ENCODE measurements at regions not wholly inside any gene's neighbourhood (a gene's known extent, or its start where the extent isn't known, plus 50 kb on each side); places are given as distances from the start of the nearest gene placed in this dataset.
"Not testable (repeated sequence)": the region's sequence is repeated elsewhere in the genome, so short reads cannot be mapped to it uniquely, and the experiment has no call there.

DNA sequence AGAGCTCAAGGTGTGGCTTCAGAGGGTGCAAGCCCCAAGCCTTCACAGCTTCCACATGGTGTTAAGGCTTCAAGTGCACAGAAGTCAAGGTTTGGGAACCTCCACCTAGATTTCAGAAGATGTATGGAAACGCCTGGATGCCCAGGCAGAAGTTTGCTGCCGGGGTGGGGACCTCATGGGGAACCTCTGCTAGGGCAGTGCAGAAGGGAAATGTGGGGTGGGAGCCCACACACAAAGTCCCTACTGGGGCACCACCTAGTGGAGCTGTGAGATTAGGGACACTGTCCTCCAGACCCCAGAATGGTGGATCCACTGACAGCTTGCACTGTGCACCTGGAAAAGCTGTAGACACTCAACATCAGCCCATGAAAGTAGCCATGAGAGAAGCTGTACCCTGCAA lies 99.6 kb upstream of the CLEC14A start:
- not testable (repeated sequence) for DNase-seq (ENCODE audit: low spot score); FAIRE-seq

- FAIRE-seq (no peak), DNase-seq (ENCODE audit: low spot score) (no peak)
Observed at GRCh38 chr14:38350102-38350501, 94.2 kb upstream of the CLEC14A start.

DNA sequence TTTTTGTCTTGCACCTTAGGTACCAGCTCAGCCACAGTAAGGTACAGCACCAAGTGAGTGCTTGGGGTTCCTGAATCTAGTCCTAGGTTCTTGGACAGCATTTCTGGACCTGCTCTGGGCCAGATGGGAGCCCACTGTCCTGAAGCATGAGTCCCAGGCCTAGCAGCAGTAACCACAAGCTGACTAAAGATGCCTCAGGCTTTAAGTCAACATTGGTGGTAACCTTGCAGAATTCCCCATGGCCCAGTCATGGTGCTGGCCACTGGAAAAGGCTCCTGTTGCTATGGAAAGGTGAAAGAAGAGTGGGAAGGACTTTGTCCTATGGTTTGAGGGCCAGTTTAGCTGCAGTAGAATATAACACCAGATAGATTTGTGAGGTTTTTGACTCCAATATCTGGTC lies 86.9 kb upstream of the CLEC14A start:
- no peak for FAIRE-seq
- peak; percentile 72 for DNase-seq (ENCODE audit: low spot score)

DNA sequence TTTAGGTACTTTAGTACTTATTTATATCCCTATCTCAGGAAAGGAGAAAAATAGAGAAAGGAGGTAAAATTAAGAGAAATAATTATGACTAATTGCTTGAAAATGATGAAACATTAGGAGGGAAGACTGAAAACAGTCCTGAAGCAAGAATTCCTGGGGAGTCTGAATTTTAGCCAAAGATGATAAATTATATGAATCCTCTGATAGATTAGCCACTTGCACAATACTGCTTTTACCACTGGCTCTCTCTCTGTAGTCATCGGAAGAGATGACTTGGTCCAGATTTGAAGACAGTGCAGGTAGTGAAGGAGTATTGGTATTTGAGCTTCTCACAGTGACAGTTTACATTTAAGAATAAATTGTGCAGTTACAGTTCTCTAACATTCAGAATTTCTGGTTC lies 83.8 kb upstream of the CLEC14A start:
- DNase-seq (ENCODE audit: low spot score): no peak
- FAIRE-seq: no peak

DNA sequence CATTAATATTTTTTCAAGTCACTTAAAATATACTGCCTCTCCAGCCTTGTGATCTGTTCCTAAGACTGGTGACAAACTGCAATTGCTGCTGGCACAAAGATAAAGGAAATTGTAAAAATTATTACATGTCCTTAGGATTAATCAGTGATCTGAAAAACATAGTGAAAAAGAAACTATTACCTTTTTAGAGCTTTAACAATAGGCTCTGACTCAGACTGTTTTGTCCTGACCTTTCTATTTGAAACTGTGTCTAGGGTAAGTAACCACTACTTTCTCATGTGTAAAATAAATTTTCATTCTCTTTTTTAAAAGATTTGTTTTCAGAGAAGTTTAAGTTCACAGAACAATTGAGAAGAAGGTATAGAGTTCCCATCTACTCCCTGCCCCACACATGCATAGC lies 80.4 kb upstream of the CLEC14A start:
- no peak for DNase-seq (ENCODE audit: low spot score)
- FAIRE-seq: no peak

- DNase-seq (ENCODE audit: low spot score): no peak
- FAIRE-seq: no peak
Observed at GRCh38 chr14:38330275-38330674, 74.4 kb upstream of the CLEC14A start.

- FAIRE-seq (no peak), DNase-seq (ENCODE audit: low spot score) (no peak)
Observed at GRCh38 chr14:38329246-38329645, 73.4 kb upstream of the CLEC14A start.

DNA sequence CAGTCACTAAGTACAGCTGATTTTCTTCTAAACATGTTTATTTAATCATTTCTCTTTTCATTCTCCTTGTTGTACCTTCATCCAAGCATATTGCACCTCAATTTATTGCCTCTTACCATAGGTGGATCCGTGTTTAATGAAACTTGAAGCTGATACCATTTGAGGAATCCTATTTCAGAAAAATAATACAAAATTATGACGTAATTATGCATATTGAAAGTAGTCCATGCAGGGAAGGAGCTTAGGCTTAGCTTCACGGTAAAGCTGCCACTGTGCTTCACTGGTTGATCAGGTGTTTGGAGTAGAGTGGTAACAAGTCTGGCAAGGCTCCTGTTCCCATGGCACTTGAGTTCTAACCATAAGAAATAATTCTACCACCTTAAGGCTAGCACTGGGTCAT lies 61.0 kb upstream of the CLEC14A start:
- no peak for FAIRE-seq
- DNase-seq (ENCODE audit: low spot score): no peak

DNA sequence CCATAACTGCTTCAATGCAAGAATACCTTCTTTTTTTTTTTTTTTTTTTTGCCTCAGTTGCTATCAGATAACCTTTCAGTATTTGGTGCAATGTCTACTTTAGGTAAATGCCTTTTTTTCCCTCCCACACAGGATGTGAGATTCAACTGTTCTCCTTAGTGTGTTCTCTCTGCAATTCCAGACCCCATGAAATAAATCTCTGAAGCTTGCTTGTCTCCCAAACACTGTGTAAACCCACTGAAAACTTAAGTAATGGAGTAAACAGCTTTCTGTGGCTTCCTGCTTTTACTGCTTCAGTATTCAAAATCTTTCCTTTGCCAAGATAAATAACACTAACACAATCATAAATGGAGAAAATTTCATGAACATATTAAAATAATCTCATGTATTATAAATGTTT lies 55.8 kb upstream of the CLEC14A start:
- DNase-seq (ENCODE audit: low spot score): no peak
- FAIRE-seq: no peak

DNA sequence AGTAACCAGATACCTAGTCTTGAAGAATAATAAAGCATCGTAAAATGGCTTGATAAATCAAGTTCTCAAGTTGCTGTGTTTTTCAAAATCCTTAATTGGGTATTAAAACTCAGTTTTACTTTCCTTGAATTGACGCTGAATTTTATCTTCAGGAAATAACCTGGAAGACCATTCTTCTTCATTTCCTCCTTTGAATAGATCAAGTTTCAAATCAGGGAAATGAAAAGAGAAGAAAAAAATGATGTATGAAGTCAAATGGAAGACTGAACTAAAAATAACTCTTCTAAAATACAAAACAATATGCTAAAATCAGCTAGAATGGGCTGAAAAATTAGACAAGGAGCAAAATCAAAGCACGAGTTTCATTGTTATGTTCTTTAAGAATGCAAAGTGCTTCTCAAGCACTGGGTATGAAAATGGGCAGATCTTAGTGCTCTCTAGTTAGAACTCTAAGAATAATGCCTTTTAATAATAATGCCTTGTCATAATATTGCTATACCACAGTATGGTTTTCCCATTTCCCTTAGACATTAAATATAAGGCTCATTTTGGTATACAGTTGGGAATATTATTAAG lies 54.6 kb upstream of the CLEC14A start:
- no peak for FAIRE-seq
- DNase-seq (ENCODE audit: low spot score): no peak

DNA sequence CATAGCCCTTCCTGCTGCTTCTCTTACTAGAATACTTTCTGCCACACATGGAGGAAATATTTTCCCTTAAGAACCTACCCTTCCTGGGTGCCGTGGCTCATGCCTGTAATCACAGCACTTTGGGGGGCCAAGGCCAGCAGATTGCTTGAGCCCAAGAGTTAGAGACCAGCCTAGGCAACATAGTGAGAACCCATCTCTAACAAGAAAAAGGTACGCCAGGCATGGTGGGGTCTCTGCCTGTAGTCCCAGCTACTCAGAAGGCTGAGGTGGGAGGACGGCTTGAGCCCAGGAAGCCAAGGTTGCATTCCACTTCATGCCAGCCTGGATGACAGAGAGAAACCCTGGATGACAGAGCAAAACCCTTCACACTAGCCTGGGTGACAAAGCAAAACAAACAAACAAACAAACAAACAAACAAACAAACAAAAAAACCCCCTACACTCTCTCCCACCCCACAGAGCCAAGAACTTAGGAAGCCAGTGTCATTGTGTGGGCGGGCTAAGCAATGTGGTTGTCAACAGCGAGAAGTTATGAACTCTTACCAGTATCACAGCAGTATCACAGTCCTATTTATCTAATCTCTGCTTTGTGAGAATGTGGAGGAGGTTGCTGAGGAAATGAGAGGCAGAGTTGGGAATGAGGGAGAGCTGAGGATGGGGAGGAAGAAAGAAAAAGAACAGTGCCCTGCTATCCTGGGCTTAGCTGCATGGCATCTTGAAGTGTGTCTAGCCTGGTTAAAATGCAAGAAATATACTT lies 53.8 kb upstream of the CLEC14A start:
- no peak for FAIRE-seq

More for the DNA sequence above, 53.8 kb upstream of the CLEC14A start:
- DNase-seq (ENCODE audit: low spot score): no peak
